A549 (cell line): ENCODE measurements at regions not wholly inside any gene's neighbourhood (a gene's known extent, or its start where the extent isn't known, plus 50 kb on each side); places are given as distances from the start of the nearest gene placed in this dataset.

Source experiments
- ATAC-seq, 2 experiments: fragments of 200-7000 bp in 1 of 2; fragments of >200 bp in 1 of 2; cut with Nextera tagmentation in 1 of 2; cut with Tn5 transposase in 1 of 2; 3 replicates each; pipeline versions ENCODE4 v1.8.0 to v1.9.1; 2018 to 2020; ENCODE audit warnings: mild to moderate bottlenecking in 1 of 2, moderate library complexity in 1 of 2
- CTCF ChIA-PET: fragments of 300-600 bp; sonication (Branson Sonifier 250); formaldehyde crosslinking; extraction: SDS; loops from one replicate; lab custom pipeline; 2021; ENCODE audit warnings: antibody characterized with exemption, inconsistent platforms; lab: Yijun Ruan, JAX
- POLR2A ChIA-PET: fragments of 350-600 bp; formaldehyde crosslinking; extraction: SDS; loops from one replicate; lab custom pipeline; 2021; ENCODE audit warnings: antibody characterized with exemption, inconsistent platforms; lab: Yijun Ruan, JAX
- DNase-seq, 2 experiments: peaks; one replicate each; pipeline versions ENCODE4 v3.0.0 to v3.0.0-alpha.2; 2011 to 2016; ENCODE audit warnings: low read depth in 1 of 2, low spot score in 1 of 2
- FAIRE-seq: peaks from 2 replicates; lab custom pipeline; 2011; peaks lifted over from hg19 to GRCh38; lab: Jason Lieb, UNC
- H3K27ac ChIP-seq, 2 experiments: fragments of >200 bp; sonication (Bioruptor Twin); formaldehyde crosslinking; 3 replicates each; pipeline ENCODE4 v1.5.1; 2016 to 2017
- H3K4me1 ChIP-seq: fragments of >200 bp; sonication (Bioruptor Twin); formaldehyde crosslinking; 3 replicates; pipeline ENCODE4 v1.6.1; 2016
- H3K4me2 ChIP-seq: fragments of >200 bp; sonication (Bioruptor Twin); formaldehyde crosslinking; 3 replicates; pipeline ENCODE4 v1.6.1; 2016
- H3K4me3 ChIP-seq: fragments of >200 bp; sonication (Bioruptor Twin); formaldehyde crosslinking; 3 replicates; pipeline ENCODE4 v1.5.1; 2016
- H3K9me3 ChIP-seq: fragments of >200 bp; sonication (Bioruptor Twin); formaldehyde crosslinking; 3 replicates; pipeline ENCODE4 v1.6.1; 2016
- BHLHE40 ChIP-seq: IDR thresholded peaks from 2 replicates; pipeline ENCODE4 v1.6.1; 2012; ENCODE audit warnings: low read depth, low read length, inconsistent platforms
- CBX2 ChIP-seq: fragments of 200-600 bp; sonication (generic); IDR thresholded peaks from 2 replicates; pipeline ENCODE4 v1.6.1; 2016; ENCODE audit warnings: low read depth, mild to moderate bottlenecking, borderline replicate concordance
- CEBPB ChIP-seq, 2 experiments: fragments of >200 bp in 1 of 2; sonication (Bioruptor Twin) in 1 of 2; formaldehyde crosslinking in 1 of 2; IDR thresholded peaks; 2 replicates each; pipeline ENCODE4 v1.6.1; 2012 to 2016
- CHD2 ChIP-seq: fragments of 150-350 bp; IDR thresholded peaks from 2 replicates; pipeline ENCODE4 v1.6.1; 2014; ENCODE audit warnings: low read length; ENCODE audit not compliant: partially characterized antibody
- CTCF ChIP-seq: fragments of >200 bp; sonication (Bioruptor Twin); formaldehyde crosslinking; IDR thresholded peaks from 3 replicates; pipeline ENCODE4 v1.5.1; 2016
- EHF ChIP-seq: fragments of 250-450 bp; sonication (Bioruptor Pico); IDR thresholded peaks from 2 replicates; pipeline ENCODE4 v1.5.0; 2020; ENCODE audit warnings: mild to moderate bottlenecking
- HEYL ChIP-seq: fragments of 250-450 bp; sonication (Bioruptor Pico); IDR thresholded peaks from 2 replicates; pipeline ENCODE4 v1.8.0; 2021; ENCODE audit warnings: mild to moderate bottlenecking, moderate library complexity
- HMGXB4 ChIP-seq: fragments of 250-450 bp; sonication (Bioruptor Pico); IDR thresholded peaks from 2 replicates; pipeline ENCODE4 v1.5.0; 2021; ENCODE audit warnings: mild to moderate bottlenecking, moderate library complexity, borderline replicate concordance
- HOXA7 ChIP-seq: fragments of 250-450 bp; sonication (Bioruptor Pico); IDR thresholded peaks from 2 replicates; pipeline ENCODE4 v1.5.0; 2020; ENCODE audit warnings: mild to moderate bottlenecking, moderate library complexity
- HOXB13 ChIP-seq: fragments of 250-450 bp; sonication (Bioruptor Pico); IDR thresholded peaks from 2 replicates; pipeline ENCODE4 v1.5.0; 2020; ENCODE audit warnings: low read depth, mild to moderate bottlenecking, moderate library complexity
- MAFK ChIP-seq: fragments of 450-650 bp; IDR thresholded peaks from 2 replicates; pipeline ENCODE4 v1.6.1; 2014; ENCODE audit not compliant: partially characterized antibody
- MAZ ChIP-seq: fragments of 150-350 bp; IDR thresholded peaks from 2 replicates; pipeline ENCODE4 v1.6.1; 2014; ENCODE audit warnings: antibody characterized with exemption, low read depth, low read length, borderline replicate concordance
- NPAS2 ChIP-seq: fragments of 250-450 bp; sonication (Bioruptor Pico); IDR thresholded peaks from 2 replicates; pipeline ENCODE4 v1.8.0; 2022; ENCODE audit warnings: mild to moderate bottlenecking, moderate library complexity, borderline replicate concordance
- NR3C1 ChIP-seq: fragments of >200 bp; sonication (Bioruptor Twin); formaldehyde crosslinking; IDR thresholded peaks from 3 replicates; pipeline ENCODE4 v1.6.1; 2017
- PHF8 ChIP-seq: fragments of 200-600 bp; sonication (generic); IDR thresholded peaks from 2 replicates; pipeline ENCODE4 v1.6.1; 2016; ENCODE audit warnings: low read depth, mild to moderate bottlenecking, antibody characterized with exemption, moderate library complexity, borderline replicate concordance
- RCOR1 ChIP-seq: fragments of 150-350 bp; IDR thresholded peaks from 2 replicates; pipeline ENCODE4 v1.6.1; 2014; ENCODE audit warnings: antibody characterized with exemption, low read length, low read depth
- RFX5 ChIP-seq: fragments of 450-650 bp; IDR thresholded peaks from 2 replicates; pipeline ENCODE4 v1.7.1; 2014; ENCODE audit warnings: antibody characterized with exemption, mild to moderate bottlenecking, moderate library complexity
- RNF2 ChIP-seq: fragments of 200-600 bp; sonication (generic); IDR thresholded peaks from 2 replicates; pipeline ENCODE4 v1.6.1; 2016; ENCODE audit warnings: low read depth, mild to moderate bottlenecking, antibody characterized with exemption, moderate library complexity, borderline replicate concordance
- SMC3 ChIP-seq: fragments of >200 bp; sonication (Bioruptor Twin); formaldehyde crosslinking; IDR thresholded peaks from 3 replicates; pipeline ENCODE4 v1.6.1; 2018; ENCODE audit warnings: inconsistent platforms
- SREBF2 ChIP-seq: fragments of 450-650 bp; IDR thresholded peaks from 2 replicates; pipeline ENCODE4 v1.6.1; 2014; ENCODE audit warnings: mild to moderate bottlenecking, moderate library complexity
- TFCP2L1 ChIP-seq: fragments of 250-450 bp; sonication (Bioruptor Pico); IDR thresholded peaks from 2 replicates; pipeline ENCODE4 v1.5.0; 2021; ENCODE audit warnings: mild to moderate bottlenecking
- ZC3H11A ChIP-seq: fragments of 450-650 bp; IDR thresholded peaks from 2 replicates; pipeline ENCODE4 v1.6.1; 2014; ENCODE audit warnings: antibody characterized with exemption, mild to moderate bottlenecking
- ZNF302 ChIP-seq: fragments of 250-450 bp; sonication (Bioruptor Pico); IDR thresholded peaks from 2 replicates; pipeline ENCODE4 v1.9.0; 2021; ENCODE audit warnings: inconsistent platforms, mild to moderate bottlenecking, moderate library complexity
- WGBS: methylation state at CpG from one replicate; pipeline ENCODE4 v1.1.6; 2017; ENCODE audit errors: missing lambda C conversion rate; 5-methylcytosine and 5-hydroxymethylcytosine counted together
- TF ChIP-seq, protein P1 (sequence below): IDR thresholded peaks from 2 replicates; pipeline ENCODE4 v1.6.1; 2012; ENCODE audit warnings: low read depth, borderline replicate concordance
- TF ChIP-seq, protein P2 (sequence below): fragments of 450-650 bp; IDR thresholded peaks from 2 replicates; pipeline ENCODE4 v1.6.1; 2014; ENCODE audit warnings: antibody characterized with exemption
- TF ChIP-seq, protein P3 (sequence below): fragments of >200 bp; sonication (Bioruptor Twin); formaldehyde crosslinking; IDR thresholded peaks from 3 replicates; pipeline ENCODE4 v1.6.1; 2016

- WGBS, result 35% methylated on average over 2 of the region's 2 CpGs
- H3K4me1 ChIP-seq, result peaks cover 14% of the 10 kb centered on the region; the same call in 2 of the 3 replicates
- TF ChIP-seq, protein P1, sequence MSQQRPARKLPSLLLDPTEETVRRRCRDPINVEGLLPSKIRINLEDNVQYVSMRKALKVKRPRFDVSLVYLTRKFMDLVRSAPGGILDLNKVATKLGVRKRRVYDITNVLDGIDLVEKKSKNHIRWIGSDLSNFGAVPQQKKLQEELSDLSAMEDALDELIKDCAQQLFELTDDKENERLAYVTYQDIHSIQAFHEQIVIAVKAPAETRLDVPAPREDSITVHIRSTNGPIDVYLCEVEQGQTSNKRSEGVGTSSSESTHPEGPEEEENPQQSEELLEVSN, result no peak
- no peak for TF ChIP-seq HOXA7 (CRISPR knock-in tag)
- TF ChIP-seq ZNF302, result no peak
- TF ChIP-seq HOXB13 (CRISPR knock-in tag), result no peak
- TF ChIP-seq CEBPB (IDR thresholded peaks at IDR 0.05), result no peak
- no peak for TF ChIP-seq PHF8
- no peak for TF ChIP-seq RCOR1
- no peak for TF ChIP-seq HEYL (CRISPR knock-in tag)
- no peak for TF ChIP-seq HMGXB4 (CRISPR knock-in tag)
- TF ChIP-seq, all 56 proteins: peak for 0
- DNase-seq, result no peak
- ChIA-PET CTCF (interaction anchor here (0.7 to 1.5 kb wide), 2 partner anchors 24 to 436 kb away, joined by 3 to 5 read pairs; no protein-coding TSS in a partner anchor), POLR2A (no interaction called here)
- Histone ChIP-seq H3K4me2 (no peak overlapping the region), H3K4me3 (no peak overlapping the region), H3K9me3 (no peaks in the 10 kb centered on the region), H3K27ac (peak overlapping the region in 1 of 2 experiments; percentile 46; a peak in 2 of 6 replicates)
- ATAC-seq, result no peak
- no peak for FAIRE-seq
Measured at GRCh38 chr12:91818227-91819131, 327.2 kb downstream of the BTG1 start.

DNA sequence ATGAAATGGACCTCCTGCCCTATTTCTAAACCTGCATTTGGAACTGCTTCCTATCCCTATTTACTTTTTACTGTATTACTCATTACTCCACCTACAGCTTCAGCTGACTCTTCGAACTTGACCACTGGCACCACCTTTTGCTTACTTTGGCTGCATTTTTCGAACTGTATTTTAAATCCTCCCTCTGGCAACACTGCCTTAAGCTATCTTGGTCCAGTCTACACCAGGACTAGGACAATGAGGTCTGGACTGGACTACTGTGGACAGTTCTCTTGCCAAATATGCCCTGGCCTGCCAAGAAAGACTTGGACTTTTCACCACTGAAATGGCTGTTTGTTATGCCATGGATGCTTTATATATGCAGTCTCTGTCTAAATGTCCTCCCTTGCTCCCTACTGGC is 328.1 kb downstream of the BTG1 start:
- Histone ChIP-seq H3K9me3 (no peaks in the 10 kb centered on the region), H3K4me3 (no peak overlapping the region), H3K4me2 (peak overlapping the region; percentile 34; the same call in 2 of the 3 replicates), H3K4me1 (peaks cover 14% of the 10 kb centered on the region; the same call in 2 of the 3 replicates), H3K27ac (peak overlapping the region in 1 of 2 experiments; percentile 30; a peak in 1 of 6 replicates)
- ChIA-PET CTCF (interaction anchor here (1.5 kb wide), 1 partner anchor 435 kb away, joined by 5 read pairs; no protein-coding TSS in a partner anchor), POLR2A (no interaction called here)
- DNase-seq (no peak), FAIRE-seq (no peak), ATAC-seq (no peak)
- TF ChIP-seq CHD2, result no peak
- TF ChIP-seq HOXB13 (CRISPR knock-in tag), result no peak
- no peak for TF ChIP-seq MAFK
- WGBS, result 11% methylated on average over 2 of the region's 2 CpGs

DNA sequence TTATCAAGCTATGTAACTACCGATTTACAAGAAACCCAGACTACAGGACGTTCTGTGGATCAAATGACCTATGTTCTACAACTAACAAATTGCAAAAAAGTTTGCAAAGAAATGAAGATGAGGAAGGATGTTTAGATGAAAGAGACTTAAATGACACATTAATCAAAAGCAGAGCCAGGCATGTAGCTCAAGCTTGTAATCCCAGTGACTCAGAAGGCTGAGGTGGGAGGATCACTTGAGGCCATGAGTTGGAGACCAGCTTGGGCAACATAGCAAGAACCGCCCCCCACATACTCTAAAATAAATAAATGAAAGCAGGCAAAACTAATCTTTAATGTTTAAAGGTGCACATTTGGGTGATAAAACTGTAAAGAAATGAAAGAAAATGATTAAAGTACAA is 331.9 kb downstream of the BTG1 start:
- ChIA-PET CTCF (interaction anchor here (1.0 to 2.1 kb wide), 2 partner anchors 331 to 836 kb away, joined by 3 to 6 read pairs; no protein-coding TSS in a partner anchor), POLR2A (interaction anchor here (1.9 kb wide), 1 partner anchor 332 kb away, joined by 6 read pairs; the partner anchor contains the start of gene BTG1)
- Histone ChIP-seq H3K9me3 (no peaks in the 10 kb centered on the region), H3K4me3 (no peak overlapping the region), H3K4me1 (peaks cover 14% of the 10 kb centered on the region; the same call in 2 of the 3 replicates), H3K4me2 (no peak overlapping the region), H3K27ac (no peak overlapping the region)
- FAIRE-seq (no peak), DNase-seq (no peak), ATAC-seq (no peak)
- 78% methylated on average over 3 of the region's 3 CpGs for WGBS
- TF ChIP-seq EHF (CRISPR knock-in tag) (no peak), NPAS2 (CRISPR knock-in tag) (no peak), HOXB13 (CRISPR knock-in tag) (no peak), MAZ (no peak), SREBF2 (no peak), TFCP2L1 (CRISPR knock-in tag) (no peak), RNF2 (no peak), BHLHE40 (no peak), NR3C1 (no peak), CBX2 (no peak), CTCF (no peak), SMC3 (no peak), ZC3H11A (no peak), RFX5 (no peak), CEBPB (IDR thresholded peaks at IDR 0.05) (no peak)
- TF ChIP-seq, protein P2, sequence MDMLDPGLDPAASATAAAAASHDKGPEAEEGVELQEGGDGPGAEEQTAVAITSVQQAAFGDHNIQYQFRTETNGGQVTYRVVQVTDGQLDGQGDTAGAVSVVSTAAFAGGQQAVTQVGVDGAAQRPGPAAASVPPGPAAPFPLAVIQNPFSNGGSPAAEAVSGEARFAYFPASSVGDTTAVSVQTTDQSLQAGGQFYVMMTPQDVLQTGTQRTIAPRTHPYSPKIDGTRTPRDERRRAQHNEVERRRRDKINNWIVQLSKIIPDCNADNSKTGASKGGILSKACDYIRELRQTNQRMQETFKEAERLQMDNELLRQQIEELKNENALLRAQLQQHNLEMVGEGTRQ, result no peak
- TF ChIP-seq, protein P3, sequence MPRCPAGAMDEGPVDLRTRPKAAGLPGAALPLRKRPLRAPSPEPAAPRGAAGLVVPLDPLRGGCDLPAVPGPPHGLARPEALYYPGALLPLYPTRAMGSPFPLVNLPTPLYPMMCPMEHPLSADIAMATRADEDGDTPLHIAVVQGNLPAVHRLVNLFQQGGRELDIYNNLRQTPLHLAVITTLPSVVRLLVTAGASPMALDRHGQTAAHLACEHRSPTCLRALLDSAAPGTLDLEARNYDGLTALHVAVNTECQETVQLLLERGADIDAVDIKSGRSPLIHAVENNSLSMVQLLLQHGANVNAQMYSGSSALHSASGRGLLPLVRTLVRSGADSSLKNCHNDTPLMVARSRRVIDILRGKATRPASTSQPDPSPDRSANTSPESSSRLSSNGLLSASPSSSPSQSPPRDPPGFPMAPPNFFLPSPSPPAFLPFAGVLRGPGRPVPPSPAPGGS, result no peak
